Osteocyte (in vitro differentiated cells): ENCODE measurements at regions not wholly inside any gene's neighbourhood (a gene's known extent, or its start where the extent isn't known, plus 50 kb on each side); places are given as distances from the start of the nearest gene placed in this dataset.

Source experiments
- DNase-seq: peaks from one replicate; pipeline ENCODE4 v3.0.0; 2021; ENCODE audit warnings: mixed read lengths; ENCODE audit not compliant: unreplicated experiment; ENCODE audit errors: extremely low spot score
- H3K27ac Mint-ChIP-seq: one replicate; pipeline ENCODE4 v1.8.0; 2021; ENCODE audit warnings: mild to moderate bottlenecking, mixed read lengths; ENCODE audit not compliant: unreplicated experiment
- H3K27me3 Mint-ChIP-seq: one replicate; pipeline ENCODE4 v1.8.0; 2021; ENCODE audit warnings: mixed read lengths; ENCODE audit not compliant: unreplicated experiment
- H3K36me3 Mint-ChIP-seq: one replicate; pipeline ENCODE4 v1.8.0; 2021; ENCODE audit warnings: mixed read lengths; ENCODE audit not compliant: unreplicated experiment
- H3K4me1 Mint-ChIP-seq: one replicate; pipeline ENCODE4 v1.8.0; 2021; ENCODE audit warnings: mixed read lengths; ENCODE audit not compliant: unreplicated experiment
- H3K4me3 Mint-ChIP-seq: one replicate; pipeline ENCODE4 v1.8.0; 2021; ENCODE audit warnings: mild to moderate bottlenecking, moderate library complexity, mixed read lengths; ENCODE audit not compliant: unreplicated experiment
- H3K9me3 Mint-ChIP-seq: one replicate; pipeline ENCODE4 v1.8.0; 2021; ENCODE audit warnings: mixed read lengths; ENCODE audit not compliant: unreplicated experiment
- CTCF ChIP-seq: fragments of 200-600 bp; sonication (generic); IDR thresholded peaks from 2 replicates; pipeline ENCODE4 v1.5.0; 2021; ENCODE audit warnings: antibody characterized with exemption, mild to moderate bottlenecking, moderate library complexity

- Mint-ChIP-seq H3K27ac (no peak overlapping the region), H3K4me1 (peaks cover 4% of the 10 kb centered on the region), H3K27me3 (no peaks in the 10 kb centered on the region), H3K9me3 (no peaks in the 10 kb centered on the region), H3K36me3 (no peaks in the 10 kb centered on the region), H3K4me3 (no peak overlapping the region)
- TF ChIP-seq CTCF = no peak
- no peak for DNase-seq
Measured at GRCh38 chr2:18479947-18480369, 80.5 kb downstream of the RDH14 start.

GRCh38 chr2:18477293-18477692 is 83.2 kb downstream of the RDH14 start:
- Mint-ChIP-seq H3K36me3 (no peaks in the 10 kb centered on the region), H3K27ac (no peak overlapping the region), H3K4me1 (peaks cover 23% of the 10 kb centered on the region), H3K27me3 (no peaks in the 10 kb centered on the region), H3K9me3 (no peaks in the 10 kb centered on the region), H3K4me3 (no peak overlapping the region)
- no peak for DNase-seq
- no peak for TF ChIP-seq CTCF

GRCh38 chr2:18476484-18476883 is 84.0 kb downstream of the RDH14 start:
- Mint-ChIP-seq H3K4me3 (no peak overlapping the region), H3K27me3 (no peaks in the 10 kb centered on the region), H3K9me3 (no peaks in the 10 kb centered on the region), H3K4me1 (peaks cover 23% of the 10 kb centered on the region), H3K27ac (no peak overlapping the region), H3K36me3 (no peaks in the 10 kb centered on the region)
- TF ChIP-seq CTCF = no peak
- no peak for DNase-seq

- Mint-ChIP-seq H3K4me1 (peaks cover 23% of the 10 kb centered on the region), H3K27ac (no peak overlapping the region), H3K9me3 (no peaks in the 10 kb centered on the region), H3K36me3 (no peaks in the 10 kb centered on the region), H3K27me3 (no peaks in the 10 kb centered on the region), H3K4me3 (no peak overlapping the region)
- no peak for DNase-seq
- no peak for TF ChIP-seq CTCF
Measured at GRCh38 chr2:18475884-18476283, 84.6 kb downstream of the RDH14 start.

- H3K4me3 Mint-ChIP-seq = no peak overlapping the region
- H3K27ac Mint-ChIP-seq = no peak overlapping the region
Measured at GRCh38 chr2:18474700-18475099, 85.8 kb downstream of the RDH14 start.

More at GRCh38 chr2:18474700-18475099, 85.8 kb downstream of the RDH14 start:
- H3K27me3 Mint-ChIP-seq = no peaks in the 10 kb centered on the region
- peaks cover 23% of the 10 kb centered on the region for H3K4me1 Mint-ChIP-seq
- H3K36me3 Mint-ChIP-seq = no peaks in the 10 kb centered on the region
- DNase-seq = no peak
- TF ChIP-seq CTCF = no peak
- H3K9me3 Mint-ChIP-seq = no peaks in the 10 kb centered on the region
